ENCODE measurements at regions not wholly inside any gene's neighbourhood (a gene's known extent, or its start where the extent isn't known, plus 50 kb on each side); places are given as distances from the start of the nearest gene placed in this dataset.

GRCh38 chr13:104043184-104043583 is 977.0 kb upstream of the SLC10A2 start:
- Histone ChIP-seq H3K36me3 (ENCODE audit: control insufficient read depth in 2 of 2, insufficient read depth in 1 of 2, low read length in 2 of 2) (no peaks in the 10 kb centered on the region), H3K4me1 (ENCODE audit: control insufficient read depth, insufficient read depth, low read length) (no peaks in the 10 kb centered on the region), H3K27ac (ENCODE audit: extremely low read depth, low read depth, low read length) (no peak overlapping the region), H3K9me3 (ENCODE audit: control insufficient read depth, insufficient read depth, low read depth, low read length) (no peaks in the 10 kb centered on the region), H3K4me3 (ENCODE audit: low read depth, low read length) (no peak overlapping the region)
- POLR2A ChIA-PET, result no interaction called here
- CTCF ChIA-PET, result no interaction called here
- TF ChIP-seq ZBTB17 (tag by site-specific recombination; IDR thresholded peaks at IDR 0.05) (no peak), ZNF776 (tag by site-specific recombination; IDR thresholded peaks at IDR 0.05; ENCODE audit: borderline replicate concordance) (no peak), ZNF394 (tag by site-specific recombination; IDR thresholded peaks at IDR 0.05; ENCODE audit: borderline replicate concordance) (no peak), ZNF266 (tag by site-specific recombination; IDR thresholded peaks at IDR 0.05; ENCODE audit: low read depth) (no peak), ZBTB7A (tag by site-specific recombination; IDR thresholded peaks at IDR 0.05; ENCODE audit: low read depth) (no peak), ZNF335 (tag by site-specific recombination; conservative IDR thresholded peaks at IDR 0.05) (no peak), HOXA7 (CRISPR knock-in tag; IDR thresholded peaks at IDR 0.05; ENCODE audit: borderline replicate concordance) (no peak), KLF9 (tag by site-specific recombination; IDR thresholded peaks at IDR 0.05; ENCODE audit: low read depth) (no peak), ZFP37 (tag by site-specific recombination; IDR thresholded peaks at IDR 0.05) (no peak), ZNF341 (tag by site-specific recombination; IDR thresholded peaks at IDR 0.05; ENCODE audit: low read depth) (no peak)

- TF ChIP-seq ZNF76 (tag by site-specific recombination; IDR thresholded peaks at IDR 0.05; ENCODE audit: borderline replicate concordance, low read depth) (no peak), TSHZ1 (tag by site-specific recombination; IDR thresholded peaks at IDR 0.05; ENCODE audit: borderline replicate concordance) (no peak), ZNF292 (tag by site-specific recombination; IDR thresholded peaks at IDR 0.05; ENCODE audit: borderline replicate concordance, low read depth) (no peak), ZNF214 (tag by site-specific recombination; IDR thresholded peaks at IDR 0.05; ENCODE audit: borderline replicate concordance) (no peak), ZNF571 (tag by site-specific recombination; IDR thresholded peaks at IDR 0.05) (no peak), SALL2 (tag by site-specific recombination; IDR thresholded peaks at IDR 0.05; ENCODE audit: borderline replicate concordance) (no peak), ZNF701 (tag by site-specific recombination; IDR thresholded peaks at IDR 0.05) (no peak), PRDM1 (tag by site-specific recombination; IDR thresholded peaks at IDR 0.05) (no peak), ZNF362 (tag by site-specific recombination; IDR thresholded peaks at IDR 0.05) (no peak), ZNF24 (tag by site-specific recombination; IDR thresholded peaks at IDR 0.05) (no peak), ZNF792 (tag by site-specific recombination; IDR thresholded peaks at IDR 0.05) (no peak), ZNF138 (tag by site-specific recombination; IDR thresholded peaks at IDR 0.05; ENCODE audit: borderline replicate concordance) (no peak), GLIS1 (tag by site-specific recombination; IDR thresholded peaks at IDR 0.05) (no peak), ZNF121 (tag by site-specific recombination; IDR thresholded peaks at IDR 0.05) (no peak), ZNF830 (tag by site-specific recombination; IDR thresholded peaks at IDR 0.05; ENCODE audit: low read depth) (no peak), ZNF169 (tag by site-specific recombination; IDR thresholded peaks at IDR 0.05) (no peak), GLI2 (tag by site-specific recombination; IDR thresholded peaks at IDR 0.05; ENCODE audit: borderline replicate concordance, low read depth) (no peak)
- Histone ChIP-seq H3K27ac (ENCODE audit: extremely low read depth, low read depth, low read length) (no peak overlapping the region), H3K36me3 (ENCODE audit: control insufficient read depth in 2 of 2, insufficient read depth in 1 of 2, low read length in 2 of 2) (no peaks in the 10 kb centered on the region), H3K9me3 (ENCODE audit: control insufficient read depth, insufficient read depth, low read depth, low read length) (no peaks in the 10 kb centered on the region), H3K4me3 (ENCODE audit: low read depth, low read length) (no peak overlapping the region), H3K4me1 (ENCODE audit: control insufficient read depth, insufficient read depth, low read length) (no peaks in the 10 kb centered on the region)
- POLR2A ChIA-PET, result no interaction called here
- CTCF ChIA-PET, result no interaction called here
These were observed 968.7 kb upstream of the SLC10A2 start for GRCh38 chr13:104034891-104035290.
